ENCODE measurements at regions not wholly inside any gene's neighbourhood (a gene's known extent, or its start where the extent isn't known, plus 50 kb on each side); places are given as distances from the start of the nearest gene placed in this dataset.

DNA sequence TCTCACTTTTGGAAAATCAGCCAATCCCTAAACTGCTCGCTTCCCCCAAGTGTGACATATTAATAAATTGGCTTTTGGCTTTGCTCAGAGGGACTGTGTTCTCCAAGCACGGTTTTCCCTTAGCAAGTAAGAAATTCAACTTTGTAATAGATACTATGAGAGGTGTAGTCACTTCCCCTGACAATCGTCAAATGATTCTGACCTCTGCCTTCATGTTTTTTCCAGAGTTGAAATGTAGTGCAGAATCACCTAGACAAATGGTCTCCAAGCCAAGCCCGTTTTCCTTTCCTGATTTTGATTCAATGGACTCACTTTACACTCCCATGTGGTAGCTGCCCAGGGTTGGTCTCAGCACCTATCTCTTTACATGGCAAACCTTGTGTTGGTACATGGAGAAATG lies 99.1 kb downstream of the ARL4A start (continued):
- TF ChIP-seq, protein P1, sequence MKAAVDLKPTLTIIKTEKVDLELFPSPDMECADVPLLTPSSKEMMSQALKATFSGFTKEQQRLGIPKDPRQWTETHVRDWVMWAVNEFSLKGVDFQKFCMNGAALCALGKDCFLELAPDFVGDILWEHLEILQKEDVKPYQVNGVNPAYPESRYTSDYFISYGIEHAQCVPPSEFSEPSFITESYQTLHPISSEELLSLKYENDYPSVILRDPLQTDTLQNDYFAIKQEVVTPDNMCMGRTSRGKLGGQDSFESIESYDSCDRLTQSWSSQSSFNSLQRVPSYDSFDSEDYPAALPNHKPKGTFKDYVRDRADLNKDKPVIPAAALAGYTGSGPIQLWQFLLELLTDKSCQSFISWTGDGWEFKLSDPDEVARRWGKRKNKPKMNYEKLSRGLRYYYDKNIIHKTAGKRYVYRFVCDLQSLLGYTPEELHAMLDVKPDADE (IDR thresholded peaks at IDR 0.05): no peak
- TF ChIP-seq, protein P2, sequence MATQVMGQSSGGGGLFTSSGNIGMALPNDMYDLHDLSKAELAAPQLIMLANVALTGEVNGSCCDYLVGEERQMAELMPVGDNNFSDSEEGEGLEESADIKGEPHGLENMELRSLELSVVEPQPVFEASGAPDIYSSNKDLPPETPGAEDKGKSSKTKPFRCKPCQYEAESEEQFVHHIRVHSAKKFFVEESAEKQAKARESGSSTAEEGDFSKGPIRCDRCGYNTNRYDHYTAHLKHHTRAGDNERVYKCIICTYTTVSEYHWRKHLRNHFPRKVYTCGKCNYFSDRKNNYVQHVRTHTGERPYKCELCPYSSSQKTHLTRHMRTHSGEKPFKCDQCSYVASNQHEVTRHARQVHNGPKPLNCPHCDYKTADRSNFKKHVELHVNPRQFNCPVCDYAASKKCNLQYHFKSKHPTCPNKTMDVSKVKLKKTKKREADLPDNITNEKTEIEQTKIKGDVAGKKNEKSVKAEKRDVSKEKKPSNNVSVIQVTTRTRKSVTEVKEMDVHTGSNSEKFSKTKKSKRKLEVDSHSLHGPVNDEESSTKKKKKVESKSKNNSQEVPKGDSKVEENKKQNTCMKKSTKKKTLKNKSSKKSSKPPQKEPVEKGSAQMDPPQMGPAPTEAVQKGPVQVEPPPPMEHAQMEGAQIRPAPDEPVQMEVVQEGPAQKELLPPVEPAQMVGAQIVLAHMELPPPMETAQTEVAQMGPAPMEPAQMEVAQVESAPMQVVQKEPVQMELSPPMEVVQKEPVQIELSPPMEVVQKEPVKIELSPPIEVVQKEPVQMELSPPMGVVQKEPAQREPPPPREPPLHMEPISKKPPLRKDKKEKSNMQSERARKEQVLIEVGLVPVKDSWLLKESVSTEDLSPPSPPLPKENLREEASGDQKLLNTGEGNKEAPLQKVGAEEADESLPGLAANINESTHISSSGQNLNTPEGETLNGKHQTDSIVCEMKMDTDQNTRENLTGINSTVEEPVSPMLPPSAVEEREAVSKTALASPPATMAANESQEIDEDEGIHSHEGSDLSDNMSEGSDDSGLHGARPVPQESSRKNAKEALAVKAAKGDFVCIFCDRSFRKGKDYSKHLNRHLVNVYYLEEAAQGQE (IDR thresholded peaks at IDR 0.05; ENCODE audit: unreplicated experiment): no peak
- no peak for TF ChIP-seq STAT1 (IDR thresholded peaks at IDR 0.05; ENCODE audit: unreplicated experiment)
- TF ChIP-seq JUNB (IDR thresholded peaks at IDR 0.05; ENCODE audit: unreplicated experiment): no peak
- TF ChIP-seq CREB1 (CRISPR knock-in tag; IDR thresholded peaks at IDR 0.05; ENCODE audit: low read depth): no peak
- no peak for TF ChIP-seq EZH2 (IDR thresholded peaks at IDR 0.05; ENCODE audit: low read depth, unreplicated experiment)
- no peak for TF ChIP-seq ZNF331 (CRISPR knock-in tag; IDR thresholded peaks at IDR 0.05; ENCODE audit: low read depth)
- TF ChIP-seq, protein P3, sequence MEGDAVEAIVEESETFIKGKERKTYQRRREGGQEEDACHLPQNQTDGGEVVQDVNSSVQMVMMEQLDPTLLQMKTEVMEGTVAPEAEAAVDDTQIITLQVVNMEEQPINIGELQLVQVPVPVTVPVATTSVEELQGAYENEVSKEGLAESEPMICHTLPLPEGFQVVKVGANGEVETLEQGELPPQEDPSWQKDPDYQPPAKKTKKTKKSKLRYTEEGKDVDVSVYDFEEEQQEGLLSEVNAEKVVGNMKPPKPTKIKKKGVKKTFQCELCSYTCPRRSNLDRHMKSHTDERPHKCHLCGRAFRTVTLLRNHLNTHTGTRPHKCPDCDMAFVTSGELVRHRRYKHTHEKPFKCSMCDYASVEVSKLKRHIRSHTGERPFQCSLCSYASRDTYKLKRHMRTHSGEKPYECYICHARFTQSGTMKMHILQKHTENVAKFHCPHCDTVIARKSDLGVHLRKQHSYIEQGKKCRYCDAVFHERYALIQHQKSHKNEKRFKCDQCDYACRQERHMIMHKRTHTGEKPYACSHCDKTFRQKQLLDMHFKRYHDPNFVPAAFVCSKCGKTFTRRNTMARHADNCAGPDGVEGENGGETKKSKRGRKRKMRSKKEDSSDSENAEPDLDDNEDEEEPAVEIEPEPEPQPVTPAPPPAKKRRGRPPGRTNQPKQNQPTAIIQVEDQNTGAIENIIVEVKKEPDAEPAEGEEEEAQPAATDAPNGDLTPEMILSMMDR (conservative IDR thresholded peaks at IDR 0.05; ENCODE audit: low read depth in 2 of 2): no peak
- TF ChIP-seq ZNF114 (CRISPR knock-in tag; IDR thresholded peaks at IDR 0.05): no peak
- no peak for TF ChIP-seq POLR2AphosphoS5 (IDR thresholded peaks at IDR 0.05; ENCODE audit: low read depth)

DNA sequence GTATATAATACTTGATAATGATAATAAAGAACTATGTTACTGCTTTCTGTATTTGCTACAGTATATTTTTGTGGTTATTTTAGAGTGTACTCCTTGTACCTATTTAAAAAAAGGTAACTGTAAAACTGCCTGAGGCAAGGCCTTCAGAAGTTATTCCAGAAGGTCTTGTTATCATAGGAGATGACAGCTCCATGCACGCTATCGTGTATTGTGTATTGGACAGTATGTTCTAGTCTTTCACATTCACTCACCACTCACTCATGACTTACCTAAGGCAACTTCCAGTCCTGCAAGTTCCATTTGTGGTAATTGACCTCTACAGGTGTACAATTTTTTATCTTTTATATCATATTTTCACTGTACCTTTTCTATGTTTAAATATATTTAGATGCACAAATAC lies 100.7 kb downstream of the ARL4A start:
- Histone ChIP-seq H2AFZ (no peak overlapping the region), H3F3A (replicated peaks; ENCODE audit: low read depth) (no peaks in the 10 kb centered on the region), H3K4me1 (ENCODE audit: insufficient read depth) (no peaks in the 10 kb centered on the region), H3K9me2 (ENCODE audit: insufficient read depth) (no peaks in the 10 kb centered on the region), H3K27me3 (ENCODE audit: insufficient read depth) (no peaks in the 10 kb centered on the region), H3K27ac (ENCODE audit: low read depth) (no peak overlapping the region), H3K4me2 (no peak overlapping the region), H3K4me3 (no peak overlapping the region), H4K20me1 (replicated peaks; ENCODE audit: insufficient read depth) (no peaks in the 10 kb centered on the region), H3K36me3 (ENCODE audit: insufficient read depth) (no peaks in the 10 kb centered on the region), H3K79me2 (replicated peaks; ENCODE audit: insufficient read depth) (no peaks in the 10 kb centered on the region)
- Mint-ChIP-seq H3K36me3 (ENCODE audit: low read depth) (no peaks in the 10 kb centered on the region), H3K4me1 (no peaks in the 10 kb centered on the region), H3K27me3 (ENCODE audit: insufficient read depth, low read depth, poor library complexity) (no peaks in the 10 kb centered on the region), H3K4me3 (no peak overlapping the region), H3K9me3 (no peaks in the 10 kb centered on the region), H3K27ac (no peak overlapping the region)
- ATAC-seq (no peak), DNase-seq (ENCODE audit: low spot score) (no peak)
- TF ChIP-seq, protein P4, sequence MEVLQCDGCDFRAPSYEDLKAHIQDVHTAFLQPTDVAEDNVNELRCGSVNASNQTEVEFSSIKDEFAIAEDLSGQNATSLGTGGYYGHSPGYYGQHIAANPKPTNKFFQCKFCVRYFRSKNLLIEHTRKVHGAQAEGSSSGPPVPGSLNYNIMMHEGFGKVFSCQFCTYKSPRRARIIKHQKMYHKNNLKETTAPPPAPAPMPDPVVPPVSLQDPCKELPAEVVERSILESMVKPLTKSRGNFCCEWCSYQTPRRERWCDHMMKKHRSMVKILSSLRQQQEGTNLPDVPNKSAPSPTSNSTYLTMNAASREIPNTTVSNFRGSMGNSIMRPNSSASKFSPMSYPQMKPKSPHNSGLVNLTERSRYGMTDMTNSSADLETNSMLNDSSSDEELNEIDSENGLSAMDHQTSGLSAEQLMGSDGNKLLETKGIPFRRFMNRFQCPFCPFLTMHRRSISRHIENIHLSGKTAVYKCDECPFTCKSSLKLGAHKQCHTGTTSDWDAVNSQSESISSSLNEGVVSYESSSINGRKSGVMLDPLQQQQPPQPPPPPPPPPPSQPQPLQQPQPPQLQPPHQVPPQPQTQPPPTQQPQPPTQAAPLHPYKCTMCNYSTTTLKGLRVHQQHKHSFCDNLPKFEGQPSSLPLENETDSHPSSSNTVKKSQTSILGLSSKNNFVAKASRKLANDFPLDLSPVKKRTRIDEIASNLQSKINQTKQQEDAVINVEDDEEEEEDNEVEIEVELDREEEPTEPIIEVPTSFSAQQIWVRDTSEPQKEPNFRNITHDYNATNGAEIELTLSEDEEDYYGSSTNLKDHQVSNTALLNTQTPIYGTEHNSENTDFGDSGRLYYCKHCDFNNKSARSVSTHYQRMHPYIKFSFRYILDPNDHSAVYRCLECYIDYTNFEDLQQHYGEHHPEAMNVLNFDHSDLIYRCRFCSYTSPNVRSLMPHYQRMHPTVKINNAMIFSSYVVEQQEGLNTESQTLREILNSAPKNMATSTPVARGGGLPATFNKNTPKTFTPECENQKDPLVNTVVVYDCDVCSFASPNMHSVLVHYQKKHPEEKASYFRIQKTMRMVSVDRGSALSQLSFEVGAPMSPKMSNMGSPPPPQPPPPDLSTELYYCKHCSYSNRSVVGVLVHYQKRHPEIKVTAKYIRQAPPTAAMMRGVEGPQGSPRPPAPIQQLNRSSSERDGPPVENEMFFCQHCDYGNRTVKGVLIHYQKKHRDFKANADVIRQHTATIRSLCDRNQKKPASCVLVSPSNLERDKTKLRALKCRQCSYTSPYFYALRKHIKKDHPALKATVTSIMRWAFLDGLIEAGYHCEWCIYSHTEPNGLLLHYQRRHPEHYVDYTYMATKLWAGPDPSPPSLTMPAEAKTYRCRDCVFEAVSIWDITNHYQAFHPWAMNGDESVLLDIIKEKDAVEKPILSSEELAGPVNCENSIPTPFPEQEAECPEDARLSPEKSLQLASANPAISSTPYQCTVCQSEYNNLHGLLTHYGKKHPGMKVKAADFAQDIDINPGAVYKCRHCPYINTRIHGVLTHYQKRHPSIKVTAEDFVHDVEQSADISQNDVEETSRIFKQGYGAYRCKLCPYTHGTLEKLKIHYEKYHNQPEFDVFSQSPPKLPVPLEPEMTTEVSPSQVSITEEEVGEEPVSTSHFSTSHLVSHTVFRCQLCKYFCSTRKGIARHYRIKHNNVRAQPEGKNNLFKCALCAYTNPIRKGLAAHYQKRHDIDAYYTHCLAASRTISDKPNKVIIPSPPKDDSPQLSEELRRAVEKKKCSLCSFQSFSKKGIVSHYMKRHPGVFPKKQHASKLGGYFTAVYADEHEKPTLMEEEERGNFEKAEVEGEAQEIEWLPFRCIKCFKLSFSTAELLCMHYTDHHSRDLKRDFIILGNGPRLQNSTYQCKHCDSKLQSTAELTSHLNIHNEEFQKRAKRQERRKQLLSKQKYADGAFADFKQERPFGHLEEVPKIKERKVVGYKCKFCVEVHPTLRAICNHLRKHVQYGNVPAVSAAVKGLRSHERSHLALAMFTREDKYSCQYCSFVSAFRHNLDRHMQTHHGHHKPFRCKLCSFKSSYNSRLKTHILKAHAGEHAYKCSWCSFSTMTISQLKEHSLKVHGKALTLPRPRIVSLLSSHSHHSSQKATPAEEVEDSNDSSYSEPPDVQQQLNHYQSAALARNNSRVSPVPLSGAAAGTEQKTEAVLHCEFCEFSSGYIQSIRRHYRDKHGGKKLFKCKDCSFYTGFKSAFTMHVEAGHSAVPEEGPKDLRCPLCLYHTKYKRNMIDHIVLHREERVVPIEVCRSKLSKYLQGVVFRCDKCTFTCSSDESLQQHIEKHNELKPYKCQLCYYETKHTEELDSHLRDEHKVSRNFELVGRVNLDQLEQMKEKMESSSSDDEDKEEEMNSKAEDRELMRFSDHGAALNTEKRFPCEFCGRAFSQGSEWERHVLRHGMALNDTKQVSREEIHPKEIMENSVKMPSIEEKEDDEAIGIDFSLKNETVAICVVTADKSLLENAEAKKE (CRISPR knock-in tag; IDR thresholded peaks at IDR 0.05): no peak
- TF ChIP-seq ZNF114 (CRISPR knock-in tag; IDR thresholded peaks at IDR 0.05): no peak
- no peak for TF ChIP-seq NANOG (IDR thresholded peaks at IDR 0.05; ENCODE audit: borderline replicate concordance)
- TF ChIP-seq, protein P1 (IDR thresholded peaks at IDR 0.05): no peak
- no peak for TF ChIP-seq JUNB (IDR thresholded peaks at IDR 0.05; ENCODE audit: unreplicated experiment)
- no peak for TF ChIP-seq STAT1 (IDR thresholded peaks at IDR 0.05; ENCODE audit: unreplicated experiment)

Data from GM23338 (cell line).